Motor neuron (in vitro differentiated cells): ENCODE measurements at regions not wholly inside any gene's neighbourhood (a gene's known extent, or its start where the extent isn't known, plus 50 kb on each side); places are given as distances from the start of the nearest gene placed in this dataset.

ENCODE experiments used
- ATAC-seq, 8 experiments: fragments of 200-7000 bp; cut with Tn5 transposase; replicated peaks in 6 of 8; 2 replicates each; pipeline ENCODE4 v1.8.0; 2021; ENCODE audit warnings: mild to moderate bottlenecking in 8 of 8, moderate library complexity in 8 of 8
- H3K27ac ChIP-seq, 2 donors: fragments of 250-450 bp; sonication (Bioruptor Pico); 2 replicates each; pipeline ENCODE4 v1.9.0; 2021; ENCODE audit warnings: antibody characterized with exemption in 2 of 2, mild to moderate bottlenecking in 2 of 2, moderate library complexity in 1 of 2
- H3K4me1 ChIP-seq, 2 donors: fragments of 250-450 bp; sonication (Bioruptor Pico); replicated peaks in 1 of 2; 2 replicates each; pipeline ENCODE4 v1.6.1; 2021; ENCODE audit warnings: antibody characterized with exemption in 2 of 2, mild to moderate bottlenecking in 2 of 2, moderate library complexity in 1 of 2
- H3K4me3 ChIP-seq, 5 donors: fragments of 250-450 bp; sonication (Bioruptor Pico); 2 replicates each; pipeline ENCODE4 v1.9.0; 2021; ENCODE audit warnings: antibody characterized with exemption in 5 of 5, mild to moderate bottlenecking in 5 of 5, moderate library complexity in 4 of 5
- WGBS, 10 experiments: fragments of 450-650 bp; shearing (Covaris generic); methylation state at CpG; one replicate each; pipeline ENCODE4 v1.0.0; 2022; 5-methylcytosine and 5-hydroxymethylcytosine counted together
- in situ Hi-C, 9 experiments: fragments of 400-800 bp; cut with MboI; loops; one replicate each; pipeline ENCODE4 v1.15.0; 2021; ENCODE audit warnings: low sequenced_read_pairs in 9 of 9, low pct_unique_long_range_greater_than_20kb in 2 of 9; ENCODE audit not compliant: unreplicated experiment in 9 of 9

DNA sequence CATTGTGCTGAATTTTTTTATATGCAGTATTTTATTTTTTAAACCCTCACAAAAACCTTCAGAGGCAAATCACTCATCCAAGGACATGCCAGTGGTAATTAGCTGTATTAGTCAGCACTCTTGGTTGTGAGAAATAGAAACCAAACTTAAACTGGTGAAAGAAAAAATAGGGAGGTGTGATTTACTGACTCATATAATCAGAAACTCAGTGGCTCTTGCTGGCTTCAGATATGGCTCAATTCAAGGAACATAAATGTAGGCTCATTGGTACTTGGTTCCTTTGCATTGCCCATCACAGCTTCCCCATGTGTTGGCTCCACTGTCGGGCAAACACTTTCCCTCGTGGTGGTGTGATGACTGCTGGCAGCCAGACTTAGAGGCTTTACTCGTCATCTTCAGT lies 497.2 kb downstream of the MAT2B start:
- no peaks in the 10 kb centered on the region for H3K4me1 ChIP-seq
- H3K27ac ChIP-seq = no peak overlapping the region
- in situ Hi-C loops = loop anchor here in 3 of 9 experiments (25.0 kb wide), 3 partner anchors 440 to 510 kb away; no protein-coding TSS in a partner anchor
- peak in 1 of 8 experiments; percentile 40 for ATAC-seq
- no peak overlapping the region for H3K4me3 ChIP-seq
- 29 to 95% (median 40%) methylated on average over 1 to 3 of the region's 3 CpGs; no CpG with 5 or more reads in 7 of the 10 experiments for WGBS, 10 experiments

DNA sequence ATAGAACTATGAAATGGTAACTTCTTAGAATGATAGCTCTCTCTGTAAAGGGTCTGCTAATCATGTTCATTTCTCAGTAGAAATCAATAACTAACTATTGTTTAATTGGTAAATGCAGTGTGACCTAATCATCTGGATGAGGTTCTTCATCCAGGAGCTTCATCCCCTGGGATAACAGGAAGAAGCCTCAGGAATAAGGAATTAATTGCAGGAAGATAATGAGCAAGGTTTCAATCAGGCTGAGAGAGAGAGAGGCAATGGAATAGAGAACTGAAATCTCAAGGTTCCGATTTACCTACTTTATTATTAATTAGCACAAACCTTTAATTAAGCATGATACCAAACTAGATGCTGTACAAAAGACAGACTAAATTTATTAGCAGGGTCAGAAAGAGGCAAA lies 499.7 kb downstream of the MAT2B start:
- 17 to 100% (median 83%) methylated on average over 1 of the region's 1 CpG; no CpG with 5 or more reads in 3 of the 10 experiments for WGBS, 10 experiments
- Histone ChIP-seq H3K4me3 (no peak overlapping the region), H3K4me1 (peaks cover 3 to 7% of the 10 kb centered on the region in 2 donors), H3K27ac (no peak overlapping the region)
- no peak for ATAC-seq
- in situ Hi-C loops = loop anchor here in 3 of 9 experiments (25.0 kb wide), 3 partner anchors 443 to 507 kb away; no protein-coding TSS in a partner anchor

DNA sequence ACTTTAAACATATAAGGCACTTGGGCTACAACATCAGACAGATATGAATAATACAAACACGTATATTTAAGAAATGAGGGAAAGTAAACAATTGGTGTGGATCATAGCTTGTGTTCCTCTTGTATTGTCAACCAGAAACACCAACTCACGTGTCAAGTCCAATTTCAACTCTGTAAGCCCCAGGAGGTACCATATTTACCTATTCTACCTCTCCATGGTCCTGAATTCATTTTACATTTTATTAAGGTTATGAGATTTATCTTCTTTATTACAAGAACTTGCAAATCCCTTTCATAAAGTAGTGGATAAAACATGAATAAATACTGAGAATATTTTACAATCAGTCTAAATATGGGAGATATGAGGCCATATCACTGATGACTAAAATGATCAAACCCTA lies 501.6 kb downstream of the MAT2B start:
- Histone ChIP-seq H3K27ac (no peak overlapping the region), H3K4me3 (no peak overlapping the region), H3K4me1 (peaks cover 7 to 13% of the 10 kb centered on the region in 2 donors)
- WGBS, 10 experiments = 36 to 100% (median 93%) methylated on average over 1 to 2 of the region's 2 CpGs
- in situ Hi-C loops = loop anchor here in 3 of 9 experiments (25.0 kb wide), 3 partner anchors 445 to 505 kb away; no protein-coding TSS in a partner anchor
- no peak for ATAC-seq

DNA sequence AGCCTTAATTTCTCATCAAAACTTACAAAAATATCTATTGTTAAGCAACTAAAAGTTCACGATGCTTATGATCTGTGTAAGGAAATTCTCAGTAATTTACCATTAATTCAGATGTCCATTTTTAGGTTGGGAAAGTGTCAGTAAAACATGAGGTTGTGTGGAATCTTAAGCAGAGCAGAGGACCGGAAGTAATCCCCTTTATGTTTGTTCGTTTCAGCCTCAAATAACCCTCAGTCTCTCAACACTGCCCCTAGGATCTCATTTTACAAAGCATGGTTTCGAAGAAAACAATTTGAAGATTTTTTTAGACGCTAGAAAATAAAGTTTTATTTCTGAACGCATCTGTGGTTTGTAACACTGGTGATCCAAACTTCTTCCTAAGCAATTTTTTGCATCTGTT lies 504.2 kb downstream of the MAT2B start:
- WGBS, 10 experiments = 13 to 69% (median 34%) methylated on average over 2 to 6 of the region's 6 CpGs
- peaks cover 7 to 22% of the 10 kb centered on the region in 2 donors for H3K4me1 ChIP-seq
- in situ Hi-C loops = loop anchor here in 3 of 9 experiments (25.0 kb wide), 3 partner anchors 447 to 503 kb away; no protein-coding TSS in a partner anchor
- peak overlapping the region in 1 of 2 donors; percentile 8 for H3K27ac ChIP-seq
- ATAC-seq = peak in 2 of 8 experiments; percentile 53 to 62
- no peak overlapping the region for H3K4me3 ChIP-seq

DNA sequence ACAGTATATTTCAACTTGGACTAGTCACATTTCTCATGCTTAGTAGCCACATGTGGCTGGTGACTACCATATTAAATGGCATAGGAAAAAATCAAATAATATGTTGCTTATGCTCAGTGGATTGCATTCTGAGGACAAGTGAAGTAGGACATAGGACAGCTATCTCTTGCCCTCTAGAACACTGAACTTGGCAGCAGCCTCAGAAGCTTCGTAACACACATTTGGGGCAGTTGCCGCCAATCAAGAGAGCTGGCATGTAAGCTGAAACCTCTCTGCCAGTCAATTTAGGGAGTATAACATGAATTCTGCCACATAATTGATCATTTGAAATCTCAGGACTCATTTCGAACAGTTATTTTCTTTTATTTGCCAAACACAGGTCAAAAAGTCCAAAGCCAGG lies 505.5 kb downstream of the MAT2B start:
- ATAC-seq = no peak
- no peak overlapping the region for H3K4me3 ChIP-seq
- H3K27ac ChIP-seq = no peak overlapping the region
- WGBS, 10 experiments = 49 to 100% (median 96%) methylated on average over 1 to 3 of the region's 3 CpGs; no CpG with 5 or more reads in 3 of the 10 experiments
- in situ Hi-C loops = loop anchor here in 3 of 9 experiments (25.0 kb wide), 3 partner anchors 449 to 501 kb away; no protein-coding TSS in a partner anchor
- H3K4me1 ChIP-seq = peaks cover 7 to 22% of the 10 kb centered on the region in 2 donors

DNA sequence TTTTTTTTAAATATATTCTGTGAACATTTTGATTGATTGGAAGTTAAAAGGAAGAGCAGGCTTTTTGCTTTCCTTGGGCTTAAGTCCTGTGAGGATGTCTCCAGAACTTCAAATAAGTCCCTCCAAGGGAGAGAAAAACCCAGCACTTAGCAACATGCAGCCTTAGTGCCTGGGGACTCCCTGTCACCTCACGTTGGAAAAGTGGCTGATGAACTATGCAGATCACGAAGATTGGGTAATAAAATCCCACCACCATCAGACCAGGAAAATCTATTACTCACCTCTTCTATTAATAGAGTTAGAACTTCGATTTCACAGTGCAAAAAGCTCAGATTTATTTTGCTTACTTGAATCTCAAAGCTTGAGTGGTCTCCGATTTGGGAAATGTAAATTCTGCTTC lies 507.0 kb downstream of the MAT2B start:
- peaks cover 7 to 22% of the 10 kb centered on the region in 2 donors for H3K4me1 ChIP-seq
- peak in 5 of 8 experiments; percentile 36 to 81 (median 64) for ATAC-seq
- no peak overlapping the region for H3K4me3 ChIP-seq
- H3K27ac ChIP-seq = no peak overlapping the region
- WGBS, 10 experiments = 0 to 60% (median 42%) methylated on average over 1 to 4 of the region's 4 CpGs; no CpG with 5 or more reads in 1 of the 10 experiments
- in situ Hi-C loops = loop anchor here in 3 of 9 experiments (25.0 kb wide), 3 partner anchors 450 to 500 kb away; no protein-coding TSS in a partner anchor

DNA sequence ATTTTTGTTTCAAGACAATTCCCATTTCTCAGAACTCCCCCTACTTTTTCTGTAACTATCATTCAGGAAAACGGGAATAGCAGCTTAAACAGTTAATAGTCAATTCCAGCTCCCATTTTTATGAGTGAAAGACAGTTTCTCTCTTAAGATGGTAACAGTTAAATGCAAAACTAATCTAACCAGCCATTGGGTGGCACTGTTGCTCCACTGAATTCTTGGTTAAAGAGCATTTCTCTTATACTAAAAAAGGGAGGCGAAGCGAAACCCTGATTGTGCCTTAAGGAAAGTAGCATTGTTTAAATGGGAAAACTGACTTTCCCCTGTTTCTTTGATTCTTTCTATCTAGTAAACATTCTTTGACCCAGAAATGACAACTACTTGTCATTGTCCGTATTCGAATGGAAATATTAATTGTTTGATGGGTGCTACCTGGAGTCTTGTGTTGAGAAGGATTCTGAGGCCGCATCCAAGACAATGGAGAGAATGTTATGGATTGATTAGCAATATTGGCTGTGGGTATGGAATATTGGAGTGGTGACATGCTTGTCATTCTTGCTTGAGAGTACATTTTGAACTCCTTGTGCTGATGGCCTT lies 507.8 kb downstream of the MAT2B start:
- no peak overlapping the region for H3K27ac ChIP-seq
- in situ Hi-C loops = loop anchor here in 3 of 9 experiments (25.0 kb wide), 3 partner anchors 451 to 499 kb away; no protein-coding TSS in a partner anchor
- no peak overlapping the region for H3K4me3 ChIP-seq
- WGBS, 10 experiments = 7 to 100% (median 57%) methylated on average over 1 to 6 of the region's 6 CpGs
- H3K4me1 ChIP-seq = peaks cover 7 to 22% of the 10 kb centered on the region in 2 donors
- ATAC-seq = peak in 5 of 8 experiments; percentile 30 to 79 (median 60)

DNA sequence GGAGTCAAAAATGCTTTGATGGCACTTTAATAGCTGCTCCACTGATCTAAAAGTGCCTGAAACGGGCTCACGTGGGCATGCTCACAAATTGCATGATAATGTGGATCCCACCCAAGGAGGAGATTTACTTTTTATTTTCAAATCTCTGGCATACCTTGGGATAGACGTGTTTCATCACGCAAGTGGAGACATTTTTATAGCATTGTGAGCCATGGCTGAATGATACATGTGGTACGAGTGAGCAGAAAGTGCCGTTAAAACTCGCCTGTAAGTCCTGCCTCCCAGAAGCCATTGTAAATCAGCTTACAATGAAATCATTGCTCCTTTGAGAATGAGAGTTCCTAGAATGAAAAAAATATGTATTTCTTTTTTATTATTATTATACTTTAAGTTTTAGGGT lies 514.7 kb downstream of the MAT2B start:
- Histone ChIP-seq H3K4me3 (no peak overlapping the region), H3K4me1 (peaks cover 0 to 24% of the 10 kb centered on the region in 2 donors), H3K27ac (no peak overlapping the region)
- peak in 5 of 8 experiments; percentile 52 to 97 (median 66) for ATAC-seq
- WGBS, 10 experiments = 5 to 86% (median 61%) methylated on average over 1 to 6 of the region's 7 CpGs; no CpG with 5 or more reads in 2 of the 10 experiments
- in situ Hi-C loops = loop anchor here in 3 of 9 experiments (25.0 kb wide), 3 partner anchors 458 to 492 kb away; no protein-coding TSS in a partner anchor

DNA sequence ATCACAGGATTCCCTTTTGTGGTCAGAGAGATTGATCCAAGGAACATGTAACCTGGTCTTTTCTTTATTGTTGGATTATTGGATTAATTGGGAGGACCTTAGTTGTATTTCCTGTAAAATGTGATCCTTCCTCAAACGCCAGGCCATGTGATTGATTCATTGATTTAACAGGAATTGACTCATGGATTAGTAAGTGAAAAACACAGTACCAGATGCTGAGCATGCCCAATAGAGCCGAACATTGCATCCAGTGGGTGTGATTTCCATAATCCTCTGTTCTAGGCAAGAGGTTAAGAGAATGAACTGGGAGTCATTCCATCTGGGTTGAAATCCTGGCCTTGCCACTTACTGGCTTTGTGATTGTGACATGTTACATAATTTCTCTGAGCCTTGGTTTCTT lies 522.3 kb downstream of the MAT2B start:
- H3K4me1 ChIP-seq = no peaks in the 10 kb centered on the region
- in situ Hi-C loops = loop anchor here in 2 of 9 experiments (25.0 kb wide), 3 partner anchors 460 to 1185 kb away; no protein-coding TSS in a partner anchor
- no peak overlapping the region for H3K27ac ChIP-seq
- no peak overlapping the region for H3K4me3 ChIP-seq
- peak in 1 of 8 experiments; percentile 49 for ATAC-seq
- 0 to 92% (median 77%) methylated on average over 1 to 2 of the region's 2 CpGs for WGBS, 10 experiments

DNA sequence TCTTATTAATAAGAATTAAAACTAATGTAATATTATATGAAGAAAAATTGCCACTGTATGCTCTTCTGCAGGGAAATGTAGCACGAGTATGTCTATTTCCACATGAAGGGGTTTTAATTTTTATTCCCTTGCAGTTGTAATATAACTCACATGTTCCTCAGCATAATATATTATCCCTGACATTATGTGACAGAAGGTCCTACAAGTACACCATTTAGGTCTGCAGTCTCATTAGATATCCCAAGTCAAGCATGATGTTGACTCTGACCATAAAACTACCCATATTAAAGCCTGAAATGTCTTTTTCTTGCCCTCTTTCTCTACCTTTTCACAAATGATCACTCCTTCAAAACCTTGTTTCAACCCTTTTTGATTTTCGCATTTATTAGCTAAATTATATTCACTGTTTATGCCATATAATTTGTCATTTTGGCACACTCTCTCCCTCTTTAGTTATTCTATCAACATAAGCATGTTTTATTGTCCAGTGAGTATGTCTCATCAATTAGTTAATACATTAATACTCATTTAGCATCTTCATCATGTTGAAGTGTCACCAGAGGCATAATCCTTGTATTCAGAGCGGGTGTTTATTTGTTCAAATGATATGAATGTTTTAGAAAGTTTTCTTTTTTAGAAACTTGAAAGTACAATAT lies 532.8 kb downstream of the MAT2B start:
- Histone ChIP-seq H3K4me1 (peaks cover 0 to 5% of the 10 kb centered on the region in 2 donors), H3K4me3 (no peak overlapping the region), H3K27ac (no peak overlapping the region)
- 12 to 90% (median 76%) methylated on average over 1 to 3 of the region's 3 CpGs; no CpG with 5 or more reads in 1 of the 10 experiments for WGBS, 10 experiments
- peak in 4 of 8 experiments; percentile 39 to 91 (median 85) for ATAC-seq
- in situ Hi-C loops = loop anchor here in 2 of 9 experiments (25.0 kb wide), 3 partner anchors 449 to 1174 kb away; no protein-coding TSS in a partner anchor

DNA sequence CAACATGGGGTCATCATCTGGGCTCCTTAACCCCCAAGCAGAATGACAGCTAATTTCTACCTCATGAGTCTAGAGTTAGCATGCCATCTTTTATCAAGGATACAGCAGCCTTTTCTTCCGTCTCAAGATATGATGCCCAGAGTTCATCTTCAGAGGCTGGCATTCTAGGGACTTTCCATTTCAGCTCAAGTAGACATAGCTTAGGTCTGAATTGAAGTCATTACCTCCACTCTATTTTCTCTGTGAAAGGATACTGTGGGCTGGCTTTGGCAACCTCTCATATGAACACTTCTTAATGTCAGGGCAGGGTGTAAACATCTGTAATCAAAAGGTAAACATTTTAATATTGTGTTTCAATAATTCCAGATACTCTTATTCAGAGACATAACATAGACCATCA lies 535.7 kb downstream of the MAT2B start:
- 25 to 100% (median 80%) methylated on average over 1 of the region's 1 CpG; no CpG with 5 or more reads in 4 of the 10 experiments for WGBS, 10 experiments
- in situ Hi-C loops = loop anchor here in 2 of 9 experiments (25.0 kb wide), 3 partner anchors 446 to 1171 kb away; no protein-coding TSS in a partner anchor
- no peak overlapping the region for H3K27ac ChIP-seq
- H3K4me1 ChIP-seq = peaks cover 0 to 5% of the 10 kb centered on the region in 2 donors
- H3K4me3 ChIP-seq = no peak overlapping the region
- ATAC-seq = no peak

DNA sequence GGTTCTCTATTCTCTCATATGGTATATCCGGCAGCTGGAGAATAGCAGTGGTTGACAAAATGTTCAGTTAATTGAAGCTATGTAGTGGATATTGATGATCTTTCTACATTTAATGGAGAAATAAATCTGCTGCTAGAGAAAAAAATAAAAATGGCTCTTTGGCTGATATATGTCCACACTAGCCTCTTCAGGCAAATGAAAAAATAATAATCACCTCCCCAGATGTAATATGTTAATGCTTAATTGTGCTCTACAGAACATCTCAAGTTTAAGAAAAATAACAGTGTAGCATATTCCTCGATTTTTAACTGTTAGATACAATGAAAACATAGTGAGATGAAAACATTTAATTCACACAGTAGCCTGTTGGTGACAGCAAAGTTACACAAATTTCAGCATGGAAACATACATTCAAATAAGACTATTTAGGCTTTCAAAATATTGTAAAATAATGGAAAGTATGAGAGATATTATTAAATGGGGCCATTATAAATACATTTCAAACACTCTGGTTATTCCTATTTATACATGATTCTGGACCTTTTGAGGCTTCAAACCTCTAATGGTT lies 543.0 kb downstream of the MAT2B start:
- H3K27ac ChIP-seq = no peak overlapping the region
- no peak overlapping the region for H3K4me3 ChIP-seq
- 0 to 93% (median 50%) methylated on average over 1 to 2 of the region's 2 CpGs; no CpG with 5 or more reads in 1 of the 10 experiments for WGBS, 10 experiments
- peak in 5 of 8 experiments; percentile 46 to 89 (median 56) for ATAC-seq
- peaks cover 5 to 17% of the 10 kb centered on the region in 2 donors for H3K4me1 ChIP-seq
- in situ Hi-C loops = loop anchor here in 2 of 9 experiments (25.0 kb wide), 3 partner anchors 439 to 1164 kb away; no protein-coding TSS in a partner anchor
